Muscle of leg (tissue), 3 donors: ENCODE measurements at regions not wholly inside any gene's neighbourhood (a gene's known extent, or its start where the extent isn't known, plus 50 kb on each side); places are given as distances from the start of the nearest gene placed in this dataset.
"Not testable (repeated sequence)": the region's sequence is repeated elsewhere in the genome, so short reads cannot be mapped to it uniquely, and the experiment has no call there.

Experiments
- DNase-seq: peaks from one replicate; pipeline ENCODE4 v3.0.0; 2013
- H3K27ac ChIP-seq: one replicate; pipeline ENCODE4 v1.5.1; 2013; ENCODE audit warnings: mild to moderate bottlenecking, low read length, control low read depth
- H3K27me3 ChIP-seq: one replicate; pipeline ENCODE4 v1.6.1; 2013; ENCODE audit warnings: low read length; ENCODE audit not compliant: control insufficient read depth, insufficient read depth
- H3K36me3 ChIP-seq: one replicate; pipeline ENCODE4 v1.6.1; 2013; ENCODE audit warnings: low read length; ENCODE audit not compliant: control insufficient read depth, insufficient read depth
- H3K4me1 ChIP-seq: one replicate; pipeline ENCODE4 v1.6.1; 2013; ENCODE audit warnings: low read length; ENCODE audit not compliant: control insufficient read depth, insufficient read depth
- H3K4me3 ChIP-seq: one replicate; pipeline ENCODE4 v1.5.1; 2013; ENCODE audit warnings: low read length, control low read depth
- H3K9me3 ChIP-seq: replicated peaks from 2 replicates; pipeline ENCODE4 v1.6.1; 2013; ENCODE audit warnings: low read depth, low read length; ENCODE audit not compliant: control insufficient read depth
- WGBS: methylation state at CpG from one replicate; pipeline ENCODE4 v1.1.5; 2013; ENCODE audit warnings: missing lambda C conversion rate; ENCODE audit not compliant: insufficient coverage; 5-methylcytosine and 5-hydroxymethylcytosine counted together

- no peak overlapping the region for H3K27ac ChIP-seq
- no peaks in the 10 kb centered on the region for H3K9me3 ChIP-seq
- H3K4me3 ChIP-seq: no peak overlapping the region
- H3K27me3 ChIP-seq: peaks cover 2% of the 10 kb centered on the region
- WGBS: 100% methylated on average over 1 of the region's 2 CpGs
- DNase-seq: no peak
- H3K36me3 ChIP-seq: no peaks in the 10 kb centered on the region
- H3K4me1 ChIP-seq: no peaks in the 10 kb centered on the region
Measured at GRCh38 chr3:193140381-193140780, 100.6 kb upstream of the PLAAT1 start.

GRCh38 chr3:193145248-193145647, 95.8 kb upstream of the PLAAT1 start:
- Histone ChIP-seq H3K36me3 (no peaks in the 10 kb centered on the region), H3K27ac (no peak overlapping the region), H3K9me3 (no peaks in the 10 kb centered on the region), H3K4me3 (no peak overlapping the region), H3K4me1 (peaks cover 4% of the 10 kb centered on the region), H3K27me3 (peaks cover under 1% of the 10 kb centered on the region)
- WGBS: 100% methylated on average over 1 of the region's 3 CpGs
- no peak for DNase-seq

- Histone ChIP-seq H3K27me3 (no peaks in the 10 kb centered on the region), H3K4me3 (no peak overlapping the region), H3K4me1 (peaks cover 4% of the 10 kb centered on the region), H3K9me3 (no peaks in the 10 kb centered on the region), H3K36me3 (no peaks in the 10 kb centered on the region), H3K27ac (no peak overlapping the region)
- WGBS: 60% methylated on average over 2 of the region's 5 CpGs
- peak; percentile 44 for DNase-seq
Measured at GRCh38 chr3:193148688-193149473, 92.1 kb upstream of the PLAAT1 start.

DNA sequence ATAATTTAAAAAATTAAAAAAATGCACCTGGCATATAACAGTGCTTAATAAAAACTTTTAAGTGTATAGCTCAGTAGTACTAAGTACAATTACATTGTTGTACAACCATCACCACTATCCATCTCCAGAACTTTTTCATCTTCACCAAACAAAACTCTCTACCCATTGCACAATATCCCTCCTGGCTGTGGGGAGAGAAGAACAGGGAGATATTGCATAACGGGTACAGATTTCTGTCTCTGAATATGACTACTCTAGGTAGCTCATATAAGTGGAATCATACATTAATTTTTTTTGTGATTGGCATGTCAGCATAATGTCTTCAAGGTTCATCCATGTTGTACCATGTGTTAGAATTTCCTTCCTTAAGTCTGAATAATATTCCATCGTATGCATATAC, 91.0 kb upstream of the PLAAT1 start:
- H3K9me3 ChIP-seq: no peaks in the 10 kb centered on the region
- H3K4me1 ChIP-seq: peaks cover 4% of the 10 kb centered on the region
- no peak overlapping the region for H3K4me3 ChIP-seq
- H3K27me3 ChIP-seq: no peaks in the 10 kb centered on the region
- WGBS: no CpG with 5 or more reads among the region's 2 CpGs
- no peak for DNase-seq
- no peaks in the 10 kb centered on the region for H3K36me3 ChIP-seq
- no peak overlapping the region for H3K27ac ChIP-seq

DNA sequence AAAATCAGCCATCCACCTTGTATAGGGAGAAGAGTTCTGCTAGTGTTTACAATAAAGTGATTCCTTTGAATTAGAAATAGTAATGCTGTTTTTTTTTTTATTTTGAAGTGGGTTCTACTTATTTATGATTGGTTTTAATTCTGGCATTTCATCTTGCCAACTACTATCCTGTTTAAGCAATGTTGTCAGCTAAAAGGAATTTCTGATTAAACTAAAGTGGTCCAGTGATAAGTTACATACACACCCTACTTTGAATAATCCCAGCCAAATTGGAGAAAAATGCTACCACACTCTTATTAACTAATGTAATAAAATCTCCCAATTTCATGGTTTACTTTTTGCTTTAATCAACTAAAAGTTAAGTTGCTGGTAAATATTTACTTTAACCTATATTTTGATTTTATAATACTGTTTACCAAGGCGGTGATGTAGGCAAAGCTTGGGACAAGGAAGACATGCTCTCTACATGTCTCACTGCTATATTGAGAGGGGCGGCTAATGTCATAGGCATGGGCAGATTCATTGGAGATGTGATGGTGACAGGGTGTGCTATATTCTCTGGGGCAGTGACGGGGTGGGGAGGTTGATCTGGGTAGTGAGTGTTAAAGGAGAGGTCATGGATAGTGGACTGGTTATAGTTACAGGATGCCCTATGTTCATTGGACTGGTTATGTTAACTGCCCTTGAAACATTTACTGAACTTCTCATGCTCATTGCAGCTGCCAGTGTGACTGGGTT, 85.8 kb upstream of the PLAAT1 start:
- not testable (repeated sequence) for H3K36me3 ChIP-seq, H3K27ac ChIP-seq, DNase-seq, H3K4me3 ChIP-seq, H3K4me1 ChIP-seq, H3K9me3 ChIP-seq, H3K27me3 ChIP-seq
- 91% methylated on average over 3 of the region's 3 CpGs for WGBS

- Histone ChIP-seq H3K27me3 (no peaks in the 10 kb centered on the region), H3K4me3 (no peak overlapping the region), H3K27ac (no peak overlapping the region), H3K4me1 (no peaks in the 10 kb centered on the region), H3K36me3 (no peaks in the 10 kb centered on the region), H3K9me3 (no peaks in the 10 kb centered on the region)
- no CpG with 5 or more reads among the region's 11 CpGs for WGBS
- DNase-seq: no peak
Measured at GRCh38 chr3:193157051-193157450, 84.0 kb upstream of the PLAAT1 start.

DNA sequence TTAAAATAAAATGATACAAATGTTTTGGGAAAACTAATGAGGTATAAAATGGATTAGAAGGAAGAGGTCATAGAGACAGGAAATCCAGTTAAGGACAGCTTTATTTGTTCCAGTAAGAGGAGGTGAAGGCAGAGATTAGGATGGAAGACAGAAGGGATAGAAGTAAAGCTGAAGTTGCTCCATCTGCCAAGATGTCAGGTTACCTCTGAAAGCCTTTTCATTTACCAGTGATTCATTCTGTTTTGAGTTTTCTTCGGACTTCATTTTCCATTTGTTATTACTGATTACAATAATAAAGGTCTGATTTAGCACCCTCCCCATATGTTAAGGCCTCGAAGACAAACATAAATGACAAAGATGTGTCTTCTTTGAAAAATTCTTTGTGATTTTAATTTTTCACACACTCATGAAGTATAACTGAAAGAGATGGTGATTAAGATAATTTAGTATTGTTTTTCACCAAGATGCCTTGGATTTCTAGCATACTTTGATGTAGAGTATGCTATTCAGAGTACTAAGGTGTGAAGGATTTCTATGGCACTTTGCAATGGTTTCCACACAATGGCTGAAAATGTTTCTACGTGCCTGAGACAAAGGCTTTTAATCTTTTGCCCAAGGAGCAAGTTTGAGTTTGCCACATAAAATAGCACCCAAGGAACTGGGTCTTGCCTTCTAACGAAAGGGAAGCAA, 75.4 kb upstream of the PLAAT1 start:
- WGBS: no CpG with 5 or more reads among the region's 4 CpGs
- H3K4me3 ChIP-seq: no peak overlapping the region
- no peaks in the 10 kb centered on the region for H3K27me3 ChIP-seq
- H3K27ac ChIP-seq: no peak overlapping the region
- H3K9me3 ChIP-seq: no peaks in the 10 kb centered on the region
- H3K36me3 ChIP-seq: no peaks in the 10 kb centered on the region
- DNase-seq: no peak
- no peaks in the 10 kb centered on the region for H3K4me1 ChIP-seq

DNA sequence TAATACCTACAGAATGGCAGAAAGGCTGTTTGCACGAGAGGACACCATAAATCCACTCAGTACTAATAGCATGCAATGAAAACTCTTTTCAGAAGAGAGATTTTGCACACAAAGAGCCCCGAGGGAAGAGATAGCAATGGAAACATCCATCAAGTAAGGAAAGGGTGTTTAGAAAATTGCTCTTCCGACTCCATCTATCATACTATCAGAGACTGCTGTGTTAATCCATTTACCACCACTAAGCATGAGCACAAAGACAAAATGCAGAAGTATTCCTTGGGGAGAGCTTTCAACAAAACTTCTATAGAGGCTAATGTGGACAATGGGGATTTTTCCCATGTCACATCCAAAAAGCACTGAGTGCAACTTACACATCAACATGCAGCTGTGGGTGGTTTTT, 72.1 kb upstream of the PLAAT1 start:
- no peak overlapping the region for H3K27ac ChIP-seq
- no CpG with 5 or more reads among the region's 3 CpGs for WGBS
- no peaks in the 10 kb centered on the region for H3K4me1 ChIP-seq
- H3K9me3 ChIP-seq: no peaks in the 10 kb centered on the region
- H3K27me3 ChIP-seq: no peaks in the 10 kb centered on the region
- no peaks in the 10 kb centered on the region for H3K36me3 ChIP-seq
- H3K4me3 ChIP-seq: no peak overlapping the region
- DNase-seq: no peak

- Histone ChIP-seq H3K9me3 (no peaks in the 10 kb centered on the region), H3K27me3 (no peaks in the 10 kb centered on the region), H3K4me3 (no peak overlapping the region), H3K27ac (no peak overlapping the region), H3K4me1 (no peaks in the 10 kb centered on the region), H3K36me3 (no peaks in the 10 kb centered on the region)
- 100% methylated on average over 1 of the region's 1 CpG for WGBS
- no peak for DNase-seq
Measured at GRCh38 chr3:193174140-193174539, 66.9 kb upstream of the PLAAT1 start.

DNA sequence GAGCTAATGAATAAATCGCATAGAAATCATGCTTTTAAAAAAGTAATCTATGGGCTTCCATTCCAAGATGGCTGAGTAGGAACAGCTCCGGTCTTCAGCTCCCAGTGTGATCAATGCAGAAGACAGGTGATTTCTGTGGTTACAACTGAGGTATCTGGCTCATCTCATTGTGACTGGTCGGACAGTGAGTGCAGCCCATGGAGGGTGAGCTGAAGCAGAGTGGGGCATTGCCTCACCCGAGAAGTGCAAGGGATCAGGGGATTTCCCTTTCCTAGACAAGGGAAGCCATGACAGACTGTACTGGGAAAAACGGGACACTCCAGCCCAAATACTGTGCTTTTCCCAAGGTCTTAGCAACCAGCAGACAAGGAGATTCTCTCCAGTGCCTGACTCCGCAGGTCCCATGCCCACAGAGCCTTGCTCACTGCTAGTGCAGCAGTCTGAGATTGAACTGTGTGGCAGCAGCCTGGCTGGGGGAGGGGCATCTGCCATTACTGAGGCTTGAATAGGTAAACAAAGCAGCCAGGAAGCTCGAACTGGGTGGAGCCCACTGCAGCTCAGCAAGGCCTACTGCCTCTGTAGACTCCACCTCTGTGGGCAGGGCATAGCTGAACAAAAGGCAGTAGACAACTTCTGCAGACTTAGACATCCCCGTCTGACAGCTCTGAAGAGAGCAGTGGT, 61.5 kb upstream of the PLAAT1 start:
- DNase-seq, H3K4me3 ChIP-seq, H3K9me3 ChIP-seq, H3K27me3 ChIP-seq, H3K27ac ChIP-seq, H3K4me1 ChIP-seq, H3K36me3 ChIP-seq: not testable (repeated sequence)
- WGBS: 90% methylated on average over 7 of the region's 8 CpGs
